ENCODE measurements at regions not wholly inside any gene's neighbourhood (a gene's known extent, or its start where the extent isn't known, plus 50 kb on each side); places are given as distances from the start of the nearest gene placed in this dataset.

GRCh38 chr1:57959531-57960241 is 535.8 kb upstream of the DAB1 start:
- Histone ChIP-seq H3K27me3 (ENCODE audit: control insufficient read depth, insufficient read depth, low read length) (no peaks in the 10 kb centered on the region), H3K9me3 (ENCODE audit: control insufficient read depth, low read length) (no peaks in the 10 kb centered on the region), H3K4me3 (ENCODE audit: low read depth, low read length) (no peak overlapping the region), H3K27ac (no peak overlapping the region), H2AFZ (no peak overlapping the region), H3K4me2 (ENCODE audit: low read length) (no peak overlapping the region), H3K79me2 (no peaks in the 10 kb centered on the region), H3K36me3 (ENCODE audit: control insufficient read depth, insufficient read depth, low read length) (no peaks in the 10 kb centered on the region), H3K4me1 (no peaks in the 10 kb centered on the region), H3K9ac (no peak overlapping the region)
- TF ChIP-seq CTCF (IDR thresholded peaks at IDR 0.05): no peak

GRCh38 chr1:57957576-57957975 is 533.7 kb upstream of the DAB1 start:
- Histone ChIP-seq H3K79me2 (no peaks in the 10 kb centered on the region), H3K27ac (no peak overlapping the region), H3K36me3 (ENCODE audit: control insufficient read depth, insufficient read depth, low read length) (no peaks in the 10 kb centered on the region), H3K9ac (no peak overlapping the region), H3K9me3 (ENCODE audit: control insufficient read depth, low read length) (no peaks in the 10 kb centered on the region), H3K4me2 (ENCODE audit: low read length) (no peak overlapping the region), H2AFZ (no peak overlapping the region), H3K27me3 (ENCODE audit: control insufficient read depth, insufficient read depth, low read length) (no peaks in the 10 kb centered on the region), H3K4me1 (no peaks in the 10 kb centered on the region), H3K4me3 (ENCODE audit: low read depth, low read length) (no peak overlapping the region)
- TF ChIP-seq CTCF (IDR thresholded peaks at IDR 0.05): no peak

GRCh38 chr1:57951390-57951789 is 527.5 kb upstream of the DAB1 start:
- Histone ChIP-seq H2AFZ (no peak overlapping the region), H3K27ac (no peak overlapping the region), H3K27me3 (ENCODE audit: control insufficient read depth, insufficient read depth, low read length) (no peaks in the 10 kb centered on the region), H3K36me3 (ENCODE audit: control insufficient read depth, insufficient read depth, low read length) (no peaks in the 10 kb centered on the region), H3K4me2 (ENCODE audit: low read length) (no peak overlapping the region), H3K79me2 (no peaks in the 10 kb centered on the region), H3K9me3 (ENCODE audit: control insufficient read depth, low read length) (no peaks in the 10 kb centered on the region), H3K4me3 (ENCODE audit: low read depth, low read length) (no peak overlapping the region), H3K9ac (no peak overlapping the region), H3K4me1 (no peaks in the 10 kb centered on the region)
- TF ChIP-seq CTCF (IDR thresholded peaks at IDR 0.05): no peak

- no peak overlapping the region for H3K27ac ChIP-seq
- TF ChIP-seq CTCF (IDR thresholded peaks at IDR 0.05): no peak
- H3K4me3 ChIP-seq (ENCODE audit: low read depth, low read length): no peak overlapping the region
- no peaks in the 10 kb centered on the region for H3K27me3 ChIP-seq (ENCODE audit: control insufficient read depth, insufficient read depth, low read length)
- H3K4me2 ChIP-seq (ENCODE audit: low read length): no peak overlapping the region
- no peaks in the 10 kb centered on the region for H3K4me1 ChIP-seq
- H3K9me3 ChIP-seq (ENCODE audit: control insufficient read depth, low read length): no peaks in the 10 kb centered on the region
- H3K79me2 ChIP-seq: no peaks in the 10 kb centered on the region
- H3K36me3 ChIP-seq (ENCODE audit: control insufficient read depth, insufficient read depth, low read length): no peaks in the 10 kb centered on the region
- H3K9ac ChIP-seq: no peak overlapping the region
- no peak overlapping the region for H2AFZ ChIP-seq
Observed at GRCh38 chr1:57949168-57949567, 525.3 kb upstream of the DAB1 start.

- no peak overlapping the region for H3K9ac ChIP-seq
- H3K4me1 ChIP-seq: no peaks in the 10 kb centered on the region
Observed at GRCh38 chr1:57947471-57947870, 523.6 kb upstream of the DAB1 start.

More at GRCh38 chr1:57947471-57947870, 523.6 kb upstream of the DAB1 start:
- H2AFZ ChIP-seq: no peak overlapping the region
- no peaks in the 10 kb centered on the region for H3K36me3 ChIP-seq (ENCODE audit: control insufficient read depth, insufficient read depth, low read length)
- H3K27ac ChIP-seq: no peak overlapping the region
- H3K9me3 ChIP-seq (ENCODE audit: control insufficient read depth, low read length): no peaks in the 10 kb centered on the region
- TF ChIP-seq CTCF (IDR thresholded peaks at IDR 0.05): no peak
- no peaks in the 10 kb centered on the region for H3K79me2 ChIP-seq
- H3K4me2 ChIP-seq (ENCODE audit: low read length): no peak overlapping the region
- H3K27me3 ChIP-seq (ENCODE audit: control insufficient read depth, insufficient read depth, low read length): no peaks in the 10 kb centered on the region
- no peak overlapping the region for H3K4me3 ChIP-seq (ENCODE audit: low read depth, low read length)

Measured in parathyroid adenoma (tissue), 2 donors.